Liver (tissue), 8 donors: ENCODE measurements at regions not wholly inside any gene's neighbourhood (a gene's known extent, or its start where the extent isn't known, plus 50 kb on each side); places are given as distances from the start of the nearest gene placed in this dataset.

Experiments used
- DNase-seq: peaks from one replicate; pipeline ENCODE4 v3.0.0-alpha.2; 2017; ENCODE audit warnings: low spot score
- H3K27ac ChIP-seq, 2 donors: one replicate each; pipeline ENCODE4 v1.7.0; 2013; ENCODE audit warnings: inconsistent platforms in 2 of 2, low read length in 2 of 2, control low read depth in 1 of 2, low read depth in 1 of 2, mild to moderate bottlenecking in 1 of 2
- H3K27me3 ChIP-seq, 4 donors: one replicate each; pipeline versions ENCODE4 v1.6.1 to v1.7.0; 2013; ENCODE audit warnings: low read length in 3 of 4, inconsistent platforms in 1 of 4, mild to moderate bottlenecking in 1 of 4, moderate library complexity in 1 of 4; ENCODE audit not compliant: control insufficient read depth in 4 of 4, insufficient read depth in 4 of 4
- H3K36me3 ChIP-seq, 4 donors: one replicate each; pipeline versions ENCODE4 v1.6.1 to v1.7.0; 2013; ENCODE audit warnings: low read length in 3 of 4, mild to moderate bottlenecking in 3 of 4, low read depth in 1 of 4, moderate library complexity in 1 of 4; ENCODE audit not compliant: control insufficient read depth in 4 of 4, insufficient read depth in 3 of 4
- H3K4me1 ChIP-seq, 4 donors: one replicate each; pipeline versions ENCODE4 v1.6.1 to v1.7.0; 2013; ENCODE audit warnings: low read length in 3 of 4, mild to moderate bottlenecking in 3 of 4, moderate library complexity in 1 of 4; ENCODE audit not compliant: control insufficient read depth in 4 of 4, insufficient read depth in 4 of 4
- H3K4me3 ChIP-seq, 3 donors: one replicate each; pipeline versions ENCODE4 v1.6.1 to v1.7.0; 2013; ENCODE audit warnings: low read length in 3 of 3, control low read depth in 1 of 3, low read depth in 1 of 3, mild to moderate bottlenecking in 1 of 3
- H3K9ac ChIP-seq, 2 donors: one replicate each; pipeline ENCODE4 v1.7.0; 2013; ENCODE audit warnings: low read length in 2 of 2, mild to moderate bottlenecking in 2 of 2, moderate library complexity in 2 of 2, control low read depth in 1 of 2, low read depth in 1 of 2
- H3K9me3 ChIP-seq, 4 donors: one replicate each; pipeline versions ENCODE4 v1.6.1 to v1.7.0; 2013; ENCODE audit warnings: low read length in 3 of 4; ENCODE audit not compliant: control insufficient read depth in 4 of 4
- ATF3 ChIP-seq: IDR thresholded peaks from 2 replicates; pipeline ENCODE4 v1.6.1; 2016; ENCODE audit warnings: antibody characterized with exemption
- CTCF ChIP-seq: fragments of 150-350 bp; IDR thresholded peaks from 2 replicates; pipeline ENCODE4 v1.5.1; 2017; ENCODE audit warnings: improper control_type of control experiment, low read depth, low read length; ENCODE audit not compliant: missing input control
- EGR1 ChIP-seq, 2 donors: IDR thresholded peaks; 2 replicates each; pipeline ENCODE4 v1.6.1; 2016 to 2018; ENCODE audit warnings: antibody characterized with exemption in 2 of 2, low read depth in 2 of 2
- FOXA1 ChIP-seq: IDR thresholded peaks from 2 replicates; pipeline ENCODE4 v1.6.1; 2016; ENCODE audit warnings: antibody characterized with exemption
- FOXA2 ChIP-seq: IDR thresholded peaks from 2 replicates; pipeline ENCODE4 v1.6.1; 2016; ENCODE audit warnings: antibody characterized with exemption
- GABPA ChIP-seq, 2 donors: IDR thresholded peaks in 1 of 2; conservative IDR thresholded peaks in 1 of 2; 2 replicates each; pipeline ENCODE4 v1.6.1; 2016; ENCODE audit warnings: antibody characterized with exemption in 2 of 2, mild to moderate bottlenecking in 1 of 2, moderate library complexity in 1 of 2
- HNF4A ChIP-seq, 2 donors: conservative IDR thresholded peaks; 2 replicates each; pipeline ENCODE4 v1.6.1; 2016; ENCODE audit warnings: antibody characterized with exemption in 2 of 2, mild to moderate bottlenecking in 2 of 2
- HNF4G ChIP-seq: IDR thresholded peaks from 2 replicates; pipeline ENCODE4 v1.6.1; 2016; ENCODE audit warnings: antibody characterized with exemption
- JUND ChIP-seq, 2 donors: IDR thresholded peaks; 2 replicates each; pipeline ENCODE4 v1.6.1; 2016; ENCODE audit warnings: antibody characterized with exemption in 2 of 2
- MAX ChIP-seq: IDR thresholded peaks from 2 replicates; pipeline ENCODE4 v1.6.1; 2016; ENCODE audit warnings: antibody characterized with exemption
- NR2F2 ChIP-seq: IDR thresholded peaks from 2 replicates; pipeline ENCODE4 v1.6.1; 2016; ENCODE audit warnings: antibody characterized with exemption
- RAD21 ChIP-seq, 2 donors: IDR thresholded peaks; 2 replicates each; pipeline ENCODE4 v1.6.1; 2016; ENCODE audit warnings: antibody characterized with exemption in 2 of 2, mild to moderate bottlenecking in 2 of 2
- REST ChIP-seq: IDR thresholded peaks from 2 replicates; pipeline ENCODE4 v1.6.1; 2016; ENCODE audit warnings: antibody characterized with exemption, mild to moderate bottlenecking
- RXRA ChIP-seq, 2 donors: IDR thresholded peaks; 2 replicates each; pipeline ENCODE4 v1.6.1; 2017 to 2018; ENCODE audit warnings: antibody characterized with exemption in 2 of 2, mild to moderate bottlenecking in 1 of 2
- SP1 ChIP-seq: IDR thresholded peaks from 2 replicates; pipeline ENCODE4 v1.6.1; 2018; ENCODE audit warnings: antibody characterized with exemption, mild to moderate bottlenecking
- TAF1 ChIP-seq: conservative IDR thresholded peaks from 2 replicates; pipeline ENCODE4 v1.6.1; 2016; ENCODE audit warnings: antibody characterized with exemption, mild to moderate bottlenecking
- YY1 ChIP-seq: IDR thresholded peaks from 2 replicates; pipeline ENCODE4 v1.6.1; 2016; ENCODE audit warnings: antibody characterized with exemption, mild to moderate bottlenecking
- ZBTB33 ChIP-seq: IDR thresholded peaks from 2 replicates; pipeline ENCODE4 v1.6.1; 2016; ENCODE audit warnings: antibody characterized with exemption
- WGBS: extraction: QIAGEN DNeasy Blood & Tissue Kit; methylation state at CpG from one replicate; pipeline ENCODE4 v1.1.7; 2013; 5-methylcytosine and 5-hydroxymethylcytosine counted together
- donor health status: healthy.
- donor health status: healthy.
- donor health status: healthy.
- donor health status: healthy.
- donor health status: healthy.

GRCh38 chr4:63817196-63817865 is 591.9 kb downstream of the TECRL start:
- no peak overlapping the region for H3K27ac ChIP-seq

More at GRCh38 chr4:63817196-63817865, 591.9 kb downstream of the TECRL start:
- no peaks in the 10 kb centered on the region for H3K36me3 ChIP-seq
- no peak overlapping the region for H3K9ac ChIP-seq
- no peak overlapping the region for H3K4me3 ChIP-seq
- 77% methylated on average over 11 of the region's 11 CpGs for WGBS
- H3K27me3 ChIP-seq, result no peaks in the 10 kb centered on the region
- no peaks in the 10 kb centered on the region for H3K9me3 ChIP-seq
- TF ChIP-seq RXRA (IDR thresholded peaks at IDR 0.05), result no peak
- TF ChIP-seq SP1, result no peak
- TF ChIP-seq TAF1, result no peak
- TF ChIP-seq RAD21 (IDR thresholded peaks at IDR 0.05), result no peak
- no peak for TF ChIP-seq NR2F2
- TF ChIP-seq ZBTB33, result no peak
- no peak for TF ChIP-seq EGR1 (IDR thresholded peaks at IDR 0.05; ENCODE audit: low read depth in 2 of 2)
- no peak for TF ChIP-seq FOXA1
- no peak for TF ChIP-seq HNF4G
- no peak for TF ChIP-seq GABPA (IDR thresholded peaks at IDR 0.05 in 1 of 2, conservative IDR thresholded peaks at IDR 0.05 in 1 of 2)
- TF ChIP-seq CTCF, result no peak
- no peak for TF ChIP-seq MAX
- TF ChIP-seq REST, result no peak
- TF ChIP-seq YY1, result no peak
- TF ChIP-seq ATF3, result no peak
- TF ChIP-seq HNF4A (conservative IDR thresholded peaks at IDR 0.05), result no peak
- TF ChIP-seq FOXA2, result no peak
- no peak for TF ChIP-seq JUND (IDR thresholded peaks at IDR 0.05)
- DNase-seq, result no peak
- H3K4me1 ChIP-seq, result no peaks in the 10 kb centered on the region
